ENCODE measurements at regions not wholly inside any gene's neighbourhood (a gene's known extent, or its start where the extent isn't known, plus 50 kb on each side); places are given as distances from the start of the nearest gene placed in this dataset.

DNA sequence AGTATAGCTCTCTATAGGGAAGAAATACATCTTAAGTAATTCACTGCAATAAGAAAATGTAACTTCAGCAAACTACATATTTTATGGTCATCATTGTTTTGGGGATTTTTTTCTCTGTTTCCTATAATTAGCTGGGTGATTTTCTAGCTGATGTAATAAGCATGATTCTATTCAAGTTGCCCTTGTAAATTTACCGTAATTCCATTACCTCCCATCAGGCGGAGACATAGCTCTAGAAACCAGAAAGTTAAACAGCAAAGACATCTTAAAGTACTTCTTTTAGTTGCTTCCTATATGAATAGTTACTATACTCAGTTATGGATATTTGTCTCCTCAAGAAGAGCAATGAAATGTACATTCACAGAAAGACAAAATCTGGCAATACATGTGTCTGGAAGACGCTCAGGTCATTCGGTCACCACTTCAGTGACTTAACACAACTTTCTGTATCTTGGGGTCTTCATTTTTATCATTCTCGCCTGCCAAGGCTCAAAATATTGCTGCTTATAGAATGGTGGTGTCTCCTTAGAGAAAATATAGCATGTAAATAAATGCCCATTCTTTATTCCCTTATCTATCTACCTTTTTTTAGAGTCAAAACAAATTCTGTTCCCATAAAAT is 239.9 kb upstream of the ZC3H12C start:
- TF ChIP-seq, protein P1, sequence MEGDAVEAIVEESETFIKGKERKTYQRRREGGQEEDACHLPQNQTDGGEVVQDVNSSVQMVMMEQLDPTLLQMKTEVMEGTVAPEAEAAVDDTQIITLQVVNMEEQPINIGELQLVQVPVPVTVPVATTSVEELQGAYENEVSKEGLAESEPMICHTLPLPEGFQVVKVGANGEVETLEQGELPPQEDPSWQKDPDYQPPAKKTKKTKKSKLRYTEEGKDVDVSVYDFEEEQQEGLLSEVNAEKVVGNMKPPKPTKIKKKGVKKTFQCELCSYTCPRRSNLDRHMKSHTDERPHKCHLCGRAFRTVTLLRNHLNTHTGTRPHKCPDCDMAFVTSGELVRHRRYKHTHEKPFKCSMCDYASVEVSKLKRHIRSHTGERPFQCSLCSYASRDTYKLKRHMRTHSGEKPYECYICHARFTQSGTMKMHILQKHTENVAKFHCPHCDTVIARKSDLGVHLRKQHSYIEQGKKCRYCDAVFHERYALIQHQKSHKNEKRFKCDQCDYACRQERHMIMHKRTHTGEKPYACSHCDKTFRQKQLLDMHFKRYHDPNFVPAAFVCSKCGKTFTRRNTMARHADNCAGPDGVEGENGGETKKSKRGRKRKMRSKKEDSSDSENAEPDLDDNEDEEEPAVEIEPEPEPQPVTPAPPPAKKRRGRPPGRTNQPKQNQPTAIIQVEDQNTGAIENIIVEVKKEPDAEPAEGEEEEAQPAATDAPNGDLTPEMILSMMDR (IDR thresholded peaks at IDR 0.05): peak; percentile 27 to 37 (median 36)
- no peak for TF ChIP-seq POLR2A (IDR thresholded peaks at IDR 0.05; ENCODE audit: low read depth)

All from esophagus muscularis mucosa (tissue), 3 donors.